ENCODE measurements at regions not wholly inside any gene's neighbourhood (a gene's known extent, or its start where the extent isn't known, plus 50 kb on each side); places are given as distances from the start of the nearest gene placed in this dataset.

DNA sequence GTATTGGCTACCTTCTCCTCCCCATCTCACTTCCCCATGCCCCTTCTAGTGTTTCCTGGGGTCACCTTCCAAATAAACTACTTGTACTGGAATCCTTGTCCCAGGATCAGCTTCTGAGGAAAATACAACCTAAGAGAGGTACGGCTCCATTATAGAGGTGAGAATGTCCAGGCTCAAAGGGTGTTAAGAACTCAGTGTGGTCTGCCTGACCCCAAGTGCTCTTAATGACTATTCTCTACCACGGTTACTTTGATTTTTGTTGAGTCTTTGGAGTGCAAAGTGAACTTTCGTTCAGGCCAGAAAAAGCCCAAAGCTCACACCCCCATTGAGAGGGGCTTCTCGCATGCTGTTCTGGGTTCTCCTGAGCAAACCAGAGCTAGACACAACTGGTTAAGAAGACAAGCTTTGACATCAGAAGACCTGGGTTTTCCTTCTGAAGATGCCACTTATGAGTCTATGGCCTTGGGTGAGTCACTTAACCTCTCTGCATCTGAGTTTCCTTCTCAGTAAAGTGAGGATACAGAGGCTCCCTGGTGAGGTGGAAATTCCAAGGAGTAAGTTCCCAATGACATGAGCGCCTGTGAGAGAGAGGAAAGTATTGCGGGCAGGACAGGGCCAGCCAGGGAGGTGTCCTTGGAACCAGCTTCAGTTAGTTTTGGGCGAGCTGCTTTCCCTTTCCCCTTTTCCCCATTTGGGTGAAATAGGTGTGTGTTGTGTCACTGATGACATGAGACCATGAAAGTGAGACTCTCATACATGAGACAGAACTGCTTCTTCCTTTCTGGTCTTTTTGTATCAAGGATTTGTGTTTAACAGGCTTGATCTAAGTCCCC lies 475.0 kb upstream of the PROK2 start:
- TF ChIP-seq SP1 (IDR thresholded peaks at IDR 0.05; ENCODE audit: low read depth, low read length) (no peak), RAD21 (IDR thresholded peaks at IDR 0.05 in 1 of 2, conservative IDR thresholded peaks at IDR 0.05 in 1 of 2; ENCODE audit: low read depth in 2 of 2, low read length in 2 of 2) (no peak)

Data from H1 (cell line).